Type B pancreatic cell (in vitro differentiated cells): ENCODE measurements at regions not wholly inside any gene's neighbourhood (a gene's known extent, or its start where the extent isn't known, plus 50 kb on each side); places are given as distances from the start of the nearest gene placed in this dataset.

Source experiments
- DNase-seq: peaks from one replicate; pipeline ENCODE4 v3.0.0; 2021; ENCODE audit warnings: mixed read lengths; ENCODE audit not compliant: unreplicated experiment; ENCODE audit errors: extremely low spot score
- H3K27ac Mint-ChIP-seq: 2 replicates; pipeline ENCODE4 v1.8.0; 2021; ENCODE audit warnings: mild to moderate bottlenecking, mixed read lengths
- H3K27me3 Mint-ChIP-seq: 2 replicates; pipeline ENCODE4 v1.8.0; 2021; ENCODE audit warnings: mixed read lengths
- H3K36me3 Mint-ChIP-seq: 2 replicates; pipeline ENCODE4 v1.8.0; 2021; ENCODE audit warnings: mixed read lengths
- H3K4me1 Mint-ChIP-seq: one replicate; pipeline ENCODE4 v1.8.0; 2021; ENCODE audit warnings: mixed read lengths; ENCODE audit not compliant: unreplicated experiment
- H3K4me3 Mint-ChIP-seq: 2 replicates; pipeline ENCODE4 v1.8.0; 2021; ENCODE audit warnings: mild to moderate bottlenecking, mixed read lengths
- H3K9me3 Mint-ChIP-seq: 2 replicates; pipeline ENCODE4 v1.8.0; 2021; ENCODE audit warnings: mixed read lengths
- TF ChIP-seq, protein P1 (sequence below): fragments of 200-600 bp; sonication (generic); conservative IDR thresholded peaks from 2 replicates; pipeline ENCODE4 v1.5.0; 2021; ENCODE audit warnings: antibody characterized with exemption, mild to moderate bottlenecking

DNA sequence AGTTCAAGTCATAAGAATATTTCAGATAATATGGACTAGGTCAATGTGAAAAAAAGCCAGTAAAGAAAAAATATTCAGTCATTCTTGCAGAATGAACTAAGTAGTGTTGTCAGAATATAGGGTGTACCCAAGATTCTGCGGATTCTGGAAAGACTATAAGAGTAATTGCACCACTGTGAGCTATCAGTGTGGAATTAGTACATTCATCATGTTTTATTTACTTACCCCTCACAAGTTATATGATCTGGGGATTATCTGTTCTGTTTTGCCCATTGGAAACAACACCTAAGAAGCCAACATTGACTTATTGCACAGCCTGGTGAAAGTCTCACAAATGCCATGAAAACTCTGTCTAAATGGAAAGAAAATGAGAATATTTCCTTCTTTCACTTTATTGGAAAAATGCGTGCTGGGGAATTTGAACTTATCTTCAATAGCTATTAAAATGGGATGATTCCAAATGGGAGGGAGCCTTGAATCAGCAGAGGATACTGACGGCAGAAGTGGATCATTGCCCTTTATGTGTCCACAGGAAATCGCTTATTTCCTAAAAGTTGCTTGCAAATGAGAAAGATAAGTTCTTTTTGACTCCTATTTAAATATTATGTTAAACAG, 563.3 kb upstream of the POM121L12 start:
- no peak for DNase-seq
- TF ChIP-seq, protein P1, sequence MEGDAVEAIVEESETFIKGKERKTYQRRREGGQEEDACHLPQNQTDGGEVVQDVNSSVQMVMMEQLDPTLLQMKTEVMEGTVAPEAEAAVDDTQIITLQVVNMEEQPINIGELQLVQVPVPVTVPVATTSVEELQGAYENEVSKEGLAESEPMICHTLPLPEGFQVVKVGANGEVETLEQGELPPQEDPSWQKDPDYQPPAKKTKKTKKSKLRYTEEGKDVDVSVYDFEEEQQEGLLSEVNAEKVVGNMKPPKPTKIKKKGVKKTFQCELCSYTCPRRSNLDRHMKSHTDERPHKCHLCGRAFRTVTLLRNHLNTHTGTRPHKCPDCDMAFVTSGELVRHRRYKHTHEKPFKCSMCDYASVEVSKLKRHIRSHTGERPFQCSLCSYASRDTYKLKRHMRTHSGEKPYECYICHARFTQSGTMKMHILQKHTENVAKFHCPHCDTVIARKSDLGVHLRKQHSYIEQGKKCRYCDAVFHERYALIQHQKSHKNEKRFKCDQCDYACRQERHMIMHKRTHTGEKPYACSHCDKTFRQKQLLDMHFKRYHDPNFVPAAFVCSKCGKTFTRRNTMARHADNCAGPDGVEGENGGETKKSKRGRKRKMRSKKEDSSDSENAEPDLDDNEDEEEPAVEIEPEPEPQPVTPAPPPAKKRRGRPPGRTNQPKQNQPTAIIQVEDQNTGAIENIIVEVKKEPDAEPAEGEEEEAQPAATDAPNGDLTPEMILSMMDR = no peak
- Mint-ChIP-seq H3K4me1 (peaks cover 15% of the 10 kb centered on the region), H3K27ac (no peak overlapping the region), H3K36me3 (no peaks in the 10 kb centered on the region), H3K27me3 (peaks cover 8% of the 10 kb centered on the region), H3K4me3 (no peak overlapping the region), H3K9me3 (no peaks in the 10 kb centered on the region)

DNA sequence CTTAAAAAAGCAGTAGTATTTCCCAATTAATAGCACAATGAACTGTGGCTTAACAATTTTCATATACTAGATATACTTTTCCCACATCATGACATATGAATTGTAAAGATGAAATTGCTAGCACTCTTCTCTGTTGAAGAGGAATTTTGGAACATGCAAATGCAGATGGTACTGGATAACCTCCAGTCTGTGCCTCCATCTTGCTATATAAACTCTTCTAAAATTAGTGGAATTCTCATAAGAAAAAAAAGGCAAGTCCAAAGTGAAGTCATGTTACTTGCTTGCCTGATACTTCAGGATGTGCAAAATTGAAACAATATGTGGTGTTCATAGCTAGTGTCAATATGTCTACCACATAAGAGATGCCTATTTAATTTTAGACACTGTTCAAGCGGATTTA, 570.2 kb upstream of the POM121L12 start:
- H3K27me3 Mint-ChIP-seq = peaks cover 7% of the 10 kb centered on the region

DNA sequence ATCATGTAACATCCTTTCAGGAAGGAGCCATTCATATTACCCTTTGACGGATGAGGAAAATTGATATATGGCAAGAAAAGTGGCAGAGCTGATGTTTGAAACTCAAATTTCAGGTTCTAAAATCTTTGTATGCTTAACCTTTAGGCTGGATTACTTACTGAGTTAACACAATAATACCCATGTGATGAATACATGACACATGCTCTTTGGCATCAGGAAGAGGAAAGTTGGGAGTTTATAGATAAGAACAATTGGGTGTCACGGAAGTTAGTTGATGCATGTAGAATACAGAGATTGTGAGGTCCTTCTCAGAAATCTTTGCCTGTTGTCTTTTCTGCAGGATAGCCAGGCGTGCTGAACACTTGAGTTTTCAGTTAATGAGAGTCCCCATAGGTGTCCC, 572.1 kb upstream of the POM121L12 start:
- Mint-ChIP-seq H3K27ac (no peak overlapping the region), H3K36me3 (no peaks in the 10 kb centered on the region), H3K4me1 (no peaks in the 10 kb centered on the region)

More for the DNA sequence above, 570.2 kb upstream of the POM121L12 start:
- TF ChIP-seq, protein P1 = no peak
- H3K9me3 Mint-ChIP-seq = no peaks in the 10 kb centered on the region
- H3K4me1 Mint-ChIP-seq = no peaks in the 10 kb centered on the region
- H3K36me3 Mint-ChIP-seq = no peaks in the 10 kb centered on the region
- no peak overlapping the region for H3K27ac Mint-ChIP-seq
- DNase-seq = no peak
- no peak overlapping the region for H3K4me3 Mint-ChIP-seq

DNA sequence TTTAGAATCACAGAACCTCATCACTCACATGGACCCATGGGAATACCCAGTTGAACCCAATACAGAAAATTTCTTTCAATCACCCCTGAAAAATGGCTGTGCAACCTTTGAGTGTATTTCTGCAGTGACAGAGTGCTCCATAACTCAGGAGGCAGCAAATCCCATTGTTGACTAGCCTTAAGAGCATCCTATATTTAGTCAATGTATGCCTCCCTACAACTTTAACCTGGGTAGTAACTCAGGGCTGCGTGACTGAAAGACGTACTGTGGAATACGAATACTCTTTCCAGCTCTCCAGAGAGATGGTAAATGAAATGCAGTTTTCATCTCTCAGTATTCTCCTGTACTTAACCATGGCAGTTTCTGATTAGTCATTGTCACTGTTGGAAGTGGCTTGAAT, 573.0 kb upstream of the POM121L12 start:
- no peaks in the 10 kb centered on the region for H3K36me3 Mint-ChIP-seq
- H3K27ac Mint-ChIP-seq = no peak overlapping the region
- DNase-seq = no peak
- TF ChIP-seq, protein P1 = no peak
- H3K9me3 Mint-ChIP-seq = no peaks in the 10 kb centered on the region
- H3K27me3 Mint-ChIP-seq = peaks cover 3% of the 10 kb centered on the region
- H3K4me3 Mint-ChIP-seq = no peak overlapping the region
- no peaks in the 10 kb centered on the region for H3K4me1 Mint-ChIP-seq

More for the DNA sequence above, 572.1 kb upstream of the POM121L12 start:
- no peaks in the 10 kb centered on the region for H3K9me3 Mint-ChIP-seq
- peaks cover 7% of the 10 kb centered on the region for H3K27me3 Mint-ChIP-seq
- TF ChIP-seq, protein P1 = no peak
- DNase-seq = no peak
- H3K4me3 Mint-ChIP-seq = no peak overlapping the region

DNA sequence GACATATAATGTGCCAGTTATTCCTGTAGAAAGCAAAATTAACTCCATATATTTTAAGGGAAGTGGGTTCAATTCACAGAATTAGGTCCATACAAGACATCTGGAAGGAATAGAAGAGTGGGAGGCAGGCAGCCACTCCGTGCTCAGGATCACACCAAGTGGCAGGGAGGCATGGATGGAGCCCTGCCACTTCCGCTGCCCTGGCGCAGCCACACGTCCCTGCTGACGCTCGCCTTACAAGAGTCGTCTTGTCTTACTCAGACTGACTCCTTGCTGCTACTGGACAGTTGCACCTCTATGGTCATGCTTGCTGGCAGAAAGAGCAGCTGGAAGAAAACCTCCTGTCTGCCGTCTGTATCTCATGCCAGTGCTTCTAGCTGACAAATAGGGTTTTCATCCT, 579.9 kb upstream of the POM121L12 start:
- no peaks in the 10 kb centered on the region for H3K27me3 Mint-ChIP-seq
- no peak overlapping the region for H3K4me3 Mint-ChIP-seq
- no peak for DNase-seq
- H3K27ac Mint-ChIP-seq = no peak overlapping the region
- no peaks in the 10 kb centered on the region for H3K4me1 Mint-ChIP-seq
- H3K9me3 Mint-ChIP-seq = peaks cover 4% of the 10 kb centered on the region
- TF ChIP-seq, protein P1 = no peak
- no peaks in the 10 kb centered on the region for H3K36me3 Mint-ChIP-seq

DNA sequence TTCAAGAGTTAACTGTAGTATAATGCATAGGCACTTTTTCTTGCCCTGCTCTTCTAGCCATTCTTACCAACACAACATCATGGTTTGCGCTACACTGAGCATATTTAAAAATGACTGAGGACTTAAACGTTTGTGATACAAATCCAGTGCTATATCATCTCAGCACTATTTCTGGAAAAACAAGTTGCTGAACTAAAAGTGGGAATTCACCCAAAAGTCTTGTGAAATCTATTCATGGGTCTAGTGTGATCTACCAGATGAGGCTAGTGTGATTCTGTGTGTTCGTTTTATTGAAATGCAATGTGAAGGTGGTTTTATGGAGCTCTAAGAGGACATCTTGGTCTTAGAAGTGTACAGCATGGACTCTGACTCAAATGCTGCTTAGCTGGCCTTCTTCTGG, 584.6 kb upstream of the POM121L12 start:
- H3K36me3 Mint-ChIP-seq = no peaks in the 10 kb centered on the region
- no peaks in the 10 kb centered on the region for H3K27me3 Mint-ChIP-seq
- H3K4me1 Mint-ChIP-seq = no peaks in the 10 kb centered on the region
- H3K9me3 Mint-ChIP-seq = peaks cover 4% of the 10 kb centered on the region
- H3K27ac Mint-ChIP-seq = no peak overlapping the region
- TF ChIP-seq, protein P1 = no peak
- no peak for DNase-seq
- no peak overlapping the region for H3K4me3 Mint-ChIP-seq
